GM12875 (cell line): ENCODE measurements at regions not wholly inside any gene's neighbourhood (a gene's known extent, or its start where the extent isn't known, plus 50 kb on each side); places are given as distances from the start of the nearest gene placed in this dataset.
A peak's percentile ranks its signal among the peaks of the same experiment; 100 is the strongest.

ENCODE experiments used
- H3K4me3 ChIP-seq: one replicate; pipeline ENCODE4 v1.5.1; 2011; ENCODE audit warnings: low read depth, low read length, control low read depth
- TF ChIP-seq, protein P1 (sequence below): IDR thresholded peaks from 2 replicates; pipeline ENCODE4 v1.5.1; 2011; ENCODE audit warnings: low read depth, mild to moderate bottlenecking, control low read depth, inconsistent platforms, low read length, moderate library complexity, borderline replicate concordance; ENCODE audit not compliant: insufficient read depth

GRCh38 chr18:5630057-5630899 is 86.5 kb upstream of the EPB41L3 start:
- TF ChIP-seq, protein P1, sequence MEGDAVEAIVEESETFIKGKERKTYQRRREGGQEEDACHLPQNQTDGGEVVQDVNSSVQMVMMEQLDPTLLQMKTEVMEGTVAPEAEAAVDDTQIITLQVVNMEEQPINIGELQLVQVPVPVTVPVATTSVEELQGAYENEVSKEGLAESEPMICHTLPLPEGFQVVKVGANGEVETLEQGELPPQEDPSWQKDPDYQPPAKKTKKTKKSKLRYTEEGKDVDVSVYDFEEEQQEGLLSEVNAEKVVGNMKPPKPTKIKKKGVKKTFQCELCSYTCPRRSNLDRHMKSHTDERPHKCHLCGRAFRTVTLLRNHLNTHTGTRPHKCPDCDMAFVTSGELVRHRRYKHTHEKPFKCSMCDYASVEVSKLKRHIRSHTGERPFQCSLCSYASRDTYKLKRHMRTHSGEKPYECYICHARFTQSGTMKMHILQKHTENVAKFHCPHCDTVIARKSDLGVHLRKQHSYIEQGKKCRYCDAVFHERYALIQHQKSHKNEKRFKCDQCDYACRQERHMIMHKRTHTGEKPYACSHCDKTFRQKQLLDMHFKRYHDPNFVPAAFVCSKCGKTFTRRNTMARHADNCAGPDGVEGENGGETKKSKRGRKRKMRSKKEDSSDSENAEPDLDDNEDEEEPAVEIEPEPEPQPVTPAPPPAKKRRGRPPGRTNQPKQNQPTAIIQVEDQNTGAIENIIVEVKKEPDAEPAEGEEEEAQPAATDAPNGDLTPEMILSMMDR: no peak
- H3K4me3 ChIP-seq: no peak overlapping the region

- H3K4me3 ChIP-seq: peak overlapping the region; percentile 16
- TF ChIP-seq, protein P1: no peak
Observed at GRCh38 chr18:5628512-5629255, 84.9 kb upstream of the EPB41L3 start.

- H3K4me3 ChIP-seq: no peak overlapping the region
- TF ChIP-seq, protein P1: no peak
Observed at GRCh38 chr18:5627776-5628511, 84.1 kb upstream of the EPB41L3 start.

GRCh38 chr18:5626130-5626880 is 82.5 kb upstream of the EPB41L3 start:
- TF ChIP-seq, protein P1: no peak
- H3K4me3 ChIP-seq: no peak overlapping the region

DNA sequence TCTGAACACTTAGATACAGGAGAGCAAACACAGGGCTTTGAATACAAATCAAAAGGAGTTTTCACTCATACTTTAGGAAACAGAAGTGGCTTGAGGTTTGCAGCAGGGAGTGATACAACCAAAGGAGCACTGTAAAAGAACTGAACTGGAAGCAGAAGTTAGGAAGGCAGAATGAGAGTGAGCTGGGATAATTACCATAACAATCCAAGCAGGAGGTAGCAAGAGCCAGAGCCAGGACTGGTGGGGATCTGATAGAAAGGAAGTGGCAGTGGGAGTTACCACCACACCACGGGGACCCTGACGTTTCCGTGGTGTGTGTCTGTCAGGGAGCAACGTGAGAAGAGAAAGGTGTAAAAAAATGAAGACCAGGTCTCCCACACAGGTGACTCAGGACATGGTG is 81.3 kb upstream of the EPB41L3 start:
- H3K4me3 ChIP-seq: no peak overlapping the region
- TF ChIP-seq, protein P1: no peak

DNA sequence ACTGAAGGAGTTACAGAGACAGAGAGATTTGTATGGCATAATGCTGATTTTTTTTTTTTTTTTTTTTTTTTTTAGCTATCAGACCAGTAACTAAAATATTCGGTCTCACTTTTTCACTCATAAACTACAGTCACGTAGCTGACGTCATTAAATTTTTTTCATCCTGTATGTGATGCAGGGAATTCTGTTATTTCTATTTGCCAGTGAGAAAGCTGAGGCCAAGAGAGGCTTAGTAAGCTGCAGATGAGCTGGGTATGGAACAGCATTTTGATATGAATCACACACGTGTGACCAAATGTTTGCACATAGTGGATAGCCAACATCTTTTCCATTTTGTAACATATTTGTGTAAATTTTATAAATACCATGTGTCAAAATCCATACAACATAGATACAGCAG is 79.1 kb upstream of the EPB41L3 start:
- TF ChIP-seq, protein P1: no peak

More for the DNA sequence above, 79.1 kb upstream of the EPB41L3 start:
- no peak overlapping the region for H3K4me3 ChIP-seq
